T-helper 1 cell treated with Interleukin-12 subunit alpha and Interleukin-12 subunit beta and Interleukin-4 antibody, amounts not matched to agents 30 μg/mL and 1 μg/mL, for 36 hours (primary cell): ENCODE measurements at regions not wholly inside any gene's neighbourhood (a gene's known extent, or its start where the extent isn't known, plus 50 kb on each side); places are given as distances from the start of the nearest gene placed in this dataset.

ENCODE experiments used
- H3K27ac Mint-ChIP-seq: one replicate; pipeline ENCODE4 v1.8.0; 2021; ENCODE audit warnings: mild to moderate bottlenecking, mixed read lengths
- H3K27me3 Mint-ChIP-seq: one replicate; pipeline ENCODE4 v1.8.0; 2021; ENCODE audit warnings: low read depth, mixed read lengths
- H3K36me3 Mint-ChIP-seq: one replicate; pipeline ENCODE4 v1.8.0; 2021; ENCODE audit warnings: low read depth, mixed read lengths
- H3K4me1 Mint-ChIP-seq: one replicate; pipeline ENCODE4 v1.8.0; 2021; ENCODE audit warnings: low read depth, mixed read lengths
- H3K4me3 Mint-ChIP-seq: one replicate; pipeline ENCODE4 v1.8.0; 2021; ENCODE audit warnings: mild to moderate bottlenecking, moderate library complexity, mixed read lengths
- H3K9me3 Mint-ChIP-seq: one replicate; pipeline ENCODE4 v1.8.0; 2021; ENCODE audit warnings: mixed read lengths

DNA sequence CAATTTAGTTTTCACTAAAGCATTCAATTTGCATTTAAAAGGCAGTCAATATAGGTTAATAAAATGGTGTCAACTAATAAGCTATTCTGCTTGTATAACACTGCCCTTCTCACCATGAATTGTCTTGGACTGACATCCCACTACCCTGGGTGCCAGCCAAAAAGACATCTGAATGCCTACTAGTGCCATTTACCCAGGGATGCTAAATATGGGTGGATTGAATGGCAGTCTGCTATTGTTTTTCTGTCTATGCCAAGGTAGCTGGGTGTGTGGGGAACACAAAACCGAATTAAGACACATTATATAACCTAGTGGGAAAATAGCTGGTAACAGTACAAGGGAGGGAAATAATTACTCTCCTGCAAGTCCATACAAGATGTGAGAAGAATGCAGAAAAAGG is 240.0 kb upstream of the CFAP20DC start:
- Mint-ChIP-seq H3K4me1 (peaks cover 19% of the 10 kb centered on the region), H3K4me3 (no peak overlapping the region), H3K27ac (no peak overlapping the region), H3K9me3 (peaks cover 23% of the 10 kb centered on the region), H3K36me3 (peaks cover 5% of the 10 kb centered on the region), H3K27me3 (no peaks in the 10 kb centered on the region)

DNA sequence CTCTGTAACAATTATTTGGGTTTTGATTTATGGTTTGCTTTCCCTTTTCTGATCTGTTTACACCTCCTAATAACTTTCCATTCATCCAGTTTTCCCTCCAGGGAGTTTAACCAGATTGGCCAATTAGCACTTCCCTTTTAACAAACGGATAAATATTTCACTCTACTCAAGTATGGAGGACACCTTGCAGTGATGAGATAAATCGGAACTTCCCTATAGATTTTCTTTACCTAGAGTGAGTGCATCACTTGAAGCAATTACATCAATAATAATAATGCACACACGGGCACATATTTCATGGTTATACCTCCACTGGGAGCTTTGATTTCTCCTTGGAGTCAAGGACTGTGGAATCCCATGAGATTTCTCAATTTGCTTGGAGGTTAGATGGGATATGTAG is 239.1 kb upstream of the CFAP20DC start:
- H3K4me1 Mint-ChIP-seq, result peaks cover 19% of the 10 kb centered on the region
- no peak overlapping the region for H3K27ac Mint-ChIP-seq
- H3K4me3 Mint-ChIP-seq, result no peak overlapping the region
- H3K27me3 Mint-ChIP-seq, result peaks cover under 1% of the 10 kb centered on the region
- H3K36me3 Mint-ChIP-seq, result peaks cover 2% of the 10 kb centered on the region
- peaks cover 17% of the 10 kb centered on the region for H3K9me3 Mint-ChIP-seq

DNA sequence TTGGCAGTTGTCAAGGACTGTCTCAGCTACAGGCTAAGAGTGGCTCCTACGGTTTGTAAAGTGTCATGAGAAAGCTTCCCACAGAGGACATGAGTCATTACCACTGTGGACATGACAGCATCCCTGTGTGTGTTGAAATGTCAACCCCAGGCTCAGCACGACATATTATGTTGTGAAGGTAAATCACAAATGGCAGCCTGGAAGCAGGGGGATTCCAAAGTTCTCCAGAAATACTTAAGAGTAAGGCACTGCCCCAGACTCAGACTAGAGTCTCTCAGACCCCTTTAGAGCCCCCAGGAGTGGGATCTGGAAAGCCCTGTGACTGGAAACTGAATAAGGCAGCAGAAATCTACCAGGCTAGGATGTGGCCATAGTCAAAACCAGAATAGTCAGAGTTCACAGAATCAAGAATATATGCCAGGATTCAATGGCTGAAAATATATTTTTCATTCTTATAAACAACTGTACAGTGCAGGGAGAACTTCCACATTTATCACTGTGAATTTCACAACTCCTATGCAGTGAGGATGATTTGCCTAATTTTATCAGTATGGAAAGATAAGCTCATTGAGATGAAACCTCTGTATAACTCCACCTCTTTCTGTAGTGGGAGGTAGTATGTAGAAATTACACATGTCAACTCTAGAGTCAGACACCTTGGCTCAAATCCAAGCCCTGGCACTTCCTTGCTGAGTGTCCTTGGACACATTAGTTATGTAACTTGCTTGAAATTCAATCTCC is 237.1 kb upstream of the CFAP20DC start:
- H3K4me1 Mint-ChIP-seq, result peaks cover 19% of the 10 kb centered on the region

DNA sequence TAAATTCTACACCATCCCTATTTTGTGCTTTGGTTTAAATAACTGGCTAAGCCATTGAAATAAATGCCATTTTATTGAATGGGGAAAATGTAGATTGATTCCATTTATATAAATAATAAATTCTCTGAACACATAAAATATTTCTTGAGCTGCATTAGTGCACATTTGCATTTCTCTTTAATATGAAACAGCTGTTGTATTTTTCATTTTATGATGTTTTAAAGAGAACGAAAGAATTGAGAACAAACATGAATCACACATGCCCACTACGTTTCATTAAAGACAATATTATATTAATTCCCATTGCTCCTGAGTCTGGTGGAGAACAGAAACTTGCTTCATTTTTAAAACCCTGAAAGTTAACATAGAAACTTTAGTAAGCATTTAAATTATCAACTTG is 235.7 kb upstream of the CFAP20DC start:
- Mint-ChIP-seq H3K36me3 (no peaks in the 10 kb centered on the region), H3K4me1 (peaks cover 19% of the 10 kb centered on the region), H3K27ac (no peak overlapping the region), H3K9me3 (no peaks in the 10 kb centered on the region), H3K4me3 (no peak overlapping the region), H3K27me3 (peaks cover 6% of the 10 kb centered on the region)

More for the DNA sequence above, 237.1 kb upstream of the CFAP20DC start:
- Mint-ChIP-seq H3K36me3 (no peaks in the 10 kb centered on the region), H3K27me3 (peaks cover 6% of the 10 kb centered on the region), H3K27ac (peak overlapping the region; percentile 83), H3K4me3 (no peak overlapping the region), H3K9me3 (no peaks in the 10 kb centered on the region)

DNA sequence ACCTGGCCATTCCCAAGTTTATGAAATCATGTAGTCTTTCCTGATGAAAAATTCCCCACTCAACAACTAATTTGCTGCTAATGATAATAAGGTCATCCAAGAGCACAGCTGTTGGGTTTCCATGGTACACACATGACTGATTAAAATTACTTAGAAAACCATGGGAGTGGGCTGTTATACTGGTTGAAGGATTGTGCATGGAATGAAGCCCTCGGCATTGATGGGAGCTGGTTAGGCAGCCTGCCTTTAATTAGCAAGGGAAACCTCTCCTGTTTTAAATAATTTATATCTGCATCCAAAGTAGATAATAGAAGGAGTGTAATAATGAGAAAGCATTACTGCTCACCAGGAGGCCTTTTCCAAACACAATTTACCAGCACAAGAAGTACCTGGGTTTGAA is 235.1 kb upstream of the CFAP20DC start:
- H3K36me3 Mint-ChIP-seq, result no peaks in the 10 kb centered on the region
- H3K4me1 Mint-ChIP-seq, result peaks cover 19% of the 10 kb centered on the region
- H3K9me3 Mint-ChIP-seq, result no peaks in the 10 kb centered on the region
- peaks cover 6% of the 10 kb centered on the region for H3K27me3 Mint-ChIP-seq
- no peak overlapping the region for H3K27ac Mint-ChIP-seq
- no peak overlapping the region for H3K4me3 Mint-ChIP-seq

DNA sequence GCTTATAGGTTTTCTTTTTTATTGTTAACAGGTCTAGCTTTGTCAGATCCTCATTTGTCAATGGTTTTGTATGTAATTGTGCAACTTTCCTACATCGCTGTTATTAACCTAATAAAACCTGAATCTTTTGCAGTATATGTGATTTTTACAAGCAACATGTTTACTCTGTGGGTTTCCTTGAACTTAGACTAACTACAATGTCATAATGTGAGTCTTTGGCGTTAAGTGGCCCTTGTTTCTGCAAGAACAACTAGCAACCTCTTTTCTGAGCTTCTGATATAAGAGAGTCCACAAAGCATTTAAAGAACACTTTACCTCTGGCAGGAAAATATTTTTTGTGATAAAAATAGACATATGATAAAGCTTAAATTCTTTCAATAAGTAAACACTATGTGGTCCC is 230.3 kb upstream of the CFAP20DC start:
- no peaks in the 10 kb centered on the region for H3K9me3 Mint-ChIP-seq
- H3K4me1 Mint-ChIP-seq, result no peaks in the 10 kb centered on the region
- H3K36me3 Mint-ChIP-seq, result no peaks in the 10 kb centered on the region
- H3K27me3 Mint-ChIP-seq, result peaks cover 6% of the 10 kb centered on the region
- no peak overlapping the region for H3K27ac Mint-ChIP-seq
- H3K4me3 Mint-ChIP-seq, result no peak overlapping the region

DNA sequence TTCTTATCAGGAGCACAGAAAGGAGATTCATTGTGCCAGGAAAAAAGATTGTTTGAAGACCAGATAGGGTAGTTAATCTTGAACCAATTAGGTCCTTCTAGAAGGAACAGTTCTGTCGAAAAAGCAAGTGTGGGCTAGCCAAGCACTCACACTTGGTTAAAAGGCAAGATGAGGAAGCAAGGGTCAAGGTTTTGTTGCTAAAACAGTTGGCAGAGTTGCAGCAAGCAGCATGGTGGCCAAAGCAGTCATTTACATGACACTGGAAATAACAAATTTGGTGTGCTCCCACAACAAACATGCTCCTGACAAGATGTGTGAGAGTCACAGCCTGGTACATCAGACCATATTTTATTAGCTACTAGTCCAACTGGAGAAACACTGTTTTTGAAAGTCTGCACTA is 228.0 kb upstream of the CFAP20DC start:
- no peaks in the 10 kb centered on the region for H3K4me1 Mint-ChIP-seq
- H3K4me3 Mint-ChIP-seq, result no peak overlapping the region
- H3K27me3 Mint-ChIP-seq, result no peaks in the 10 kb centered on the region
- no peaks in the 10 kb centered on the region for H3K36me3 Mint-ChIP-seq
- no peaks in the 10 kb centered on the region for H3K9me3 Mint-ChIP-seq
- H3K27ac Mint-ChIP-seq, result no peak overlapping the region

DNA sequence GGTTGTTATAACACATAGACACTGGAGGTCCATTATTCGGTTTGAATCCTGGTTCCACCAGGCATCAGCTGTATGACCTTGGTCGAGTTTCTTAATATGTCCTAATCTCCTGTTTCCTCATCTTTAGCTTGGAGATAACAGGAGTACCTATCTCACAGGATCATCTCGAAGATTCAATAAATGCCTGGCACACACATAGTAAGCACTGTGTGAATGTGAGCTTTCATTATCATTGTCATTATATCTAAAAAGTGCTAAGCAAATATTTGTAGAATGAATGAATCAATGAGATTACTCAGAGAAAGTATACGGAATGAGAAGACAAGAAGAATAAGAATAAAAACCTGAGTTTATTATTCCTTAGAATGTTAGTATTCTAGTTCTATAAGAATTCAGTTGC is 227.4 kb upstream of the CFAP20DC start:
- no peaks in the 10 kb centered on the region for H3K9me3 Mint-ChIP-seq
- no peak overlapping the region for H3K27ac Mint-ChIP-seq
- H3K27me3 Mint-ChIP-seq, result no peaks in the 10 kb centered on the region
- no peaks in the 10 kb centered on the region for H3K4me1 Mint-ChIP-seq
- no peak overlapping the region for H3K4me3 Mint-ChIP-seq
- H3K36me3 Mint-ChIP-seq, result no peaks in the 10 kb centered on the region

DNA sequence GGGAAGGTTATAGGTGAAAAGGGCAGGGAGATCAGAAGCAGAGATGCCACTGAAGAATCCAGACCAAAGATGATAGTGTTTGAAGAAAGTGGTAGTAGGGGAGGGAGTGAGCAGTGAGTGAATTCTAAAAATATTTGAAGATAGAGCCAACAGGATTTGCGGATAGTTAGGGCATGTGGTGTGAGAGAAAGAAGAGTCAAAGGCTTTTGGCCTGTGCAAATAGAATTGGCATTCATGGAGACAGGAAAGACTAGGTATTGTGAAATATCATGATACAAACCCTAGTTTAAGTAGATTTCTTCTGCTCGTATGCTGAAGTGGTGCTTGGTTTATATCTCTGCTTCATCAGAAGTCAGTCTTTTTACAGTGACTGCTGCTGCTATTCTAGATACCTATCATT is 224.2 kb upstream of the CFAP20DC start:
- H3K27me3 Mint-ChIP-seq, result no peaks in the 10 kb centered on the region
- H3K4me3 Mint-ChIP-seq, result no peak overlapping the region
- H3K27ac Mint-ChIP-seq, result no peak overlapping the region
- no peaks in the 10 kb centered on the region for H3K9me3 Mint-ChIP-seq
- H3K4me1 Mint-ChIP-seq, result no peaks in the 10 kb centered on the region
- H3K36me3 Mint-ChIP-seq, result no peaks in the 10 kb centered on the region

DNA sequence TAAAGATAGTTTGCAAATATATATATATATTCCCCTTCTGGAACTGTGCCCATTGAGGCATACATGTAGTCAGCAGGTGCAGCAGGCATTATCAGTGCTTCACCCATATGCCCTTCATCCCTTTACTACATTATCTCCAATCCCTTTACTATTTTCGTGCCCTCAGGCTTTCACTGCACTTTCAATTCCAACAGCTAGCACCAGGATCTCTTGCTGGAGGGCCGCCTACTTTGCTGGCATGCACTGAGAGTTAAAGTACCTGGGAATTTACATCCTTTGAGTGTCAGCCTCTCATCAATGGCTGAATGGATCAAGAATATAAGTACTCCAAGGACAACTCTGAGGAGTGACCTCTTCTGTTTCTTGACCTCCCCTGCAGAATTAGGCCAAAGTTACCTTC is 222.1 kb upstream of the CFAP20DC start:
- Mint-ChIP-seq H3K9me3 (no peaks in the 10 kb centered on the region), H3K4me3 (no peak overlapping the region), H3K27me3 (no peaks in the 10 kb centered on the region), H3K36me3 (no peaks in the 10 kb centered on the region), H3K27ac (no peak overlapping the region), H3K4me1 (no peaks in the 10 kb centered on the region)

DNA sequence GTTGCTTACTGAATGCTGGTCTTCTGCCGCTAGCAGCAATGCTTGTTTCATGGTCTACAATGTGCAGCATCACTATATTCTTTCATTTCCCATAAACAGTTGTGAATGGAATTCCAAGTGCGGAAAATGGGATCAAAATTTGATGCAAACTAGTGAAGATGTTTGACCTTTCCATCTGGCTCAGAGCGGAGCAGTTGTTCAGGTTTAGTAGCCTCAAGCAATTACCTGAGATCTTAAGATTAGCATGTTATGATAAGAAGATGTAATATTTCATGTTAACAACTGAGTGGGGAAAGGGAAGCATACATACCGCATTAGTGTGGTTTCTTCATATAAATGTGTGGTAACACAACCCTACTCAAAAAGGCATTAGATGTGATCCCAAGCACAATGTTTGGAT is 221.1 kb upstream of the CFAP20DC start:
- H3K9me3 Mint-ChIP-seq, result no peaks in the 10 kb centered on the region
- H3K4me3 Mint-ChIP-seq, result no peak overlapping the region
- no peaks in the 10 kb centered on the region for H3K36me3 Mint-ChIP-seq
- H3K27ac Mint-ChIP-seq, result no peak overlapping the region
- no peaks in the 10 kb centered on the region for H3K4me1 Mint-ChIP-seq
- no peaks in the 10 kb centered on the region for H3K27me3 Mint-ChIP-seq

DNA sequence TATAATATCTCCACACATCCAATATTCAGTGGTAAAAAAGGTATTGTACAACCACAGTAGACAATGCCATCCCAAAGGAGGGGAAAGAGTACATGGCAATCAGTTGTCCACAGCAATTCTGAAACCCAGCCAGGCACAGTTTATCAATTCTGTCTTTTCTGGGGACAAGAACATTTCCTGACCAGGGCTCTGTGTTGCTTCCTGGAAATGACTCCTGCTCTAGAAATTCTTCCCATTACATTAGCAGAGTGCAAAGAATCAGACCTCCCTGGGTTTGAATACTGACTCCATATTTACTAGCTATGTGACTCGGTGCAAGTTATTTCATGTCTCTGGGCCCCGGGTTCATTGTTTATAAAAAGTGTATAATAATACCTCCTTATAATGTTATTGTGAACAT is 220.4 kb upstream of the CFAP20DC start:
- H3K27ac Mint-ChIP-seq, result no peak overlapping the region
- H3K27me3 Mint-ChIP-seq, result no peaks in the 10 kb centered on the region
- no peaks in the 10 kb centered on the region for H3K4me1 Mint-ChIP-seq
- H3K4me3 Mint-ChIP-seq, result no peak overlapping the region
- no peaks in the 10 kb centered on the region for H3K36me3 Mint-ChIP-seq
- no peaks in the 10 kb centered on the region for H3K9me3 Mint-ChIP-seq

DNA sequence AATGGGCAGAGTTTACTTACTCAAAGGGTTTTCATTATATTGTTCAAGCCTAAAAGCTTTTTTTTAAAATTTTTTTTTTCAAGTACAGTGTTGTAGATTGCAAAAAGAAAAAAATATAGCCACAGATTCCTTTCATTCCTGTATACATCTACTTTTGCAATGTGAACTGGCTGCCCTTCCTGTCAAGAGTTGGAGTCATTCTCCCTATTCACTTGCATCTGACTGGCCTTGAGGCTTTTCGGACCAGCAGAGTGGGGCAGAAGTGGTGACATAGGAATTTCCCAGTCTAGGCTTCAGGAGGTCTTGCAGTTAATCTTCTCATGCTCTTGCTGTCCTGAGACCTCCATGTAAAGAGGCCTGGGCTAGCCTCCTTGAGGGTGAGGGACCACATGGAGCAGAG is 218.3 kb upstream of the CFAP20DC start:
- Mint-ChIP-seq H3K27ac (no peak overlapping the region), H3K4me3 (no peak overlapping the region), H3K9me3 (peaks cover 11% of the 10 kb centered on the region), H3K4me1 (no peaks in the 10 kb centered on the region), H3K36me3 (no peaks in the 10 kb centered on the region), H3K27me3 (no peaks in the 10 kb centered on the region)

DNA sequence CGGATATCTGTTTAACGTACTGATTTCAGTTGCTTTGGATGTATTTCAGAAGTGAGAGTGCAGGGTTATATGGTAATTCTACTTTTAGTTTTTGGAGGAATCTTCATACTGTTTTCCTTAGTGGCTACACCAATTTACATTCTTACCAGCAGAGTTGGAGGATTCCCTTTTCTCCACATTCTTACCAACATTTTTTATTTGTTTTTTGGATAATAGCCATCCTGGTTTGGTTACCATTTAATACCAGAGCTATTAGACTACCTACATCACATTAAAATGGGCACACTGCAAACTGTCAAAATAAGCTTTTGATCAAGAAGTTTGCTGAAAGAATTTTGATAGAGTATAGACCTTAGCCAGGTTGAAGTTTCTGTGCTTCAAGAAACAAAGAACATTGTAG is 217.2 kb upstream of the CFAP20DC start:
- Mint-ChIP-seq H3K4me3 (no peak overlapping the region), H3K9me3 (peaks cover 11% of the 10 kb centered on the region), H3K36me3 (no peaks in the 10 kb centered on the region), H3K27ac (no peak overlapping the region), H3K27me3 (no peaks in the 10 kb centered on the region), H3K4me1 (no peaks in the 10 kb centered on the region)

DNA sequence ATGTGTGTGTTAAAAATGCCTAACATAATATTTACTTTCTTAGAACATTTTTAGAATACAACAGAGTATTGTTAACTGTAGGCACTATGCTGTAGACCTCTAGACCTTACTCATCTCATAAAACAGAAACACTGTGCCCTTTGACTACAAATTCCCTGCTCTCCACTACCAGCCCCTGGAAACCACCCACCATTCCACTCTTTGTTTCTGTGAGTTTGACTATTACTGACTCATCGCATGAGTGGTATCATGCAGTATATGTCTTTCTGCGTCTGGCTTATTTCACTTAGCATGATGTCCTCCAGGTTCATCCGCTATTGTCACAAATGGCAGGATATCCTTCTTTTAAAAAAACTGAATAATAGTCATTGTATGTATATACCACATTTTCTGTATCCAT is 216.7 kb upstream of the CFAP20DC start:
- Mint-ChIP-seq H3K36me3 (no peaks in the 10 kb centered on the region), H3K4me1 (no peaks in the 10 kb centered on the region), H3K27ac (no peak overlapping the region), H3K27me3 (no peaks in the 10 kb centered on the region), H3K4me3 (no peak overlapping the region), H3K9me3 (peaks cover 11% of the 10 kb centered on the region)

DNA sequence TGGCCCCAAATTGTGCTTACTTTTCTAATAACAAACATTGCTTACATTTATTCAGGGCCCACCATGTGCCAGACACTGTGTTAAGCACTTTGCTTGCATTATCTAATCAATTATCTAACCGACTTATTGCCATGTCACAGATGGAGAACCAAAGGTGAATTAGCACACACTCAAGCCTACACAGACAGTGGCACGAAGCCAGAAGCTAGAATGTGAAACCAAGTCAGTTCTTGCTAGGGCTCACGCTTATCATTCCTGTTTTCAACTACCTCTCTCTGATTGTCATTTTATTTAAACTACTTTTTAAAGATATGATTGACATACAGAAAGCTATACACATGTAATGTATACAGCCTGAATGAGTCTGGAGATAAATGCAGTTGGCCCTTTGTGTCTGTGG is 215.7 kb upstream of the CFAP20DC start:
- Mint-ChIP-seq H3K4me1 (no peaks in the 10 kb centered on the region), H3K27ac (no peak overlapping the region)

More for the DNA sequence above, 215.7 kb upstream of the CFAP20DC start:
- no peak overlapping the region for H3K4me3 Mint-ChIP-seq
- H3K36me3 Mint-ChIP-seq, result no peaks in the 10 kb centered on the region
- H3K27me3 Mint-ChIP-seq, result no peaks in the 10 kb centered on the region
- H3K9me3 Mint-ChIP-seq, result peaks cover 11% of the 10 kb centered on the region
